Endothelial cell of umbilical vein (primary cell): ENCODE measurements at regions not wholly inside any gene's neighbourhood (a gene's known extent, or its start where the extent isn't known, plus 50 kb on each side); places are given as distances from the start of the nearest gene placed in this dataset.

Experiments used
- BruUV-seq: library from RNA; stranded (reverse); fragments of 400-500 nt; replicated peaks from 2 replicates; lab custom pipeline; 2021; lab: Mats Ljungman, UMichigan
- CTCF ChIA-PET: fragments of 300-600, 350-600 bp; sonication (Branson Sonifier 250); formaldehyde crosslinking; loops from one replicate; lab custom pipeline; 2021; ENCODE audit warnings: antibody characterized with exemption, inconsistent platforms; lab: Charles Lee
- POLR2A ChIA-PET: fragments of 300-600, 350-600 bp; sonication (Branson Sonifier 250); formaldehyde crosslinking; loops from one replicate; lab custom pipeline; 2021; ENCODE audit warnings: antibody characterized with exemption, inconsistent platforms; lab: Charles Lee
- DNase-seq: peaks from one replicate; pipeline ENCODE4 v3.0.0-alpha.2; 2011; ENCODE audit warnings: low read depth, low spot score
- FAIRE-seq: peaks from 2 replicates; lab custom pipeline; 2011; peaks lifted over from hg19 to GRCh38; lab: Jason Lieb, UNC
- H2AFZ ChIP-seq: 2 replicates; pipeline ENCODE4 v1.6.0; 2012; ENCODE audit warnings: low read depth, low read length, control low read depth, inconsistent platforms
- H3K27ac ChIP-seq: 2 replicates; pipeline ENCODE4 v1.5.1; 2011; ENCODE audit warnings: low read depth, mild to moderate bottlenecking, control low read depth, low read length, moderate library complexity; ENCODE audit not compliant: insufficient read depth
- H3K27me3 ChIP-seq, 2 experiments: 2 replicates each; pipeline versions ENCODE4 v1.6.0 to v1.6.1; 2011; ENCODE audit warnings: low read length in 2 of 2, mixed read lengths in 1 of 2; ENCODE audit not compliant: control insufficient read depth in 2 of 2, insufficient read depth in 2 of 2
- H3K36me3 ChIP-seq, 2 experiments: 2 replicates in 1 of 2; 3 replicates in 1 of 2; pipeline ENCODE4 v1.5.1; 2011; ENCODE audit warnings: low read length in 2 of 2, mild to moderate bottlenecking in 1 of 2, moderate library complexity in 1 of 2; ENCODE audit not compliant: control insufficient read depth in 2 of 2, insufficient read depth in 2 of 2; ENCODE audit errors: extremely low read depth in 1 of 2
- H3K4me1 ChIP-seq: 3 replicates; pipeline ENCODE4 v1.5.1; 2011; ENCODE audit warnings: mild to moderate bottlenecking, low read length; ENCODE audit not compliant: control insufficient read depth, insufficient read depth; ENCODE audit errors: extremely low read depth
- H3K4me2 ChIP-seq: 2 replicates; pipeline ENCODE4 v1.6.1; 2011; ENCODE audit warnings: low read length, control low read depth, mixed read lengths; ENCODE audit not compliant: insufficient read depth
- H3K4me3 ChIP-seq, 3 experiments: fragments of 200-600 bp in 1 of 3; sonication (generic), shearing (Covaris generic) in 1 of 3; replicated peaks in 1 of 3; 2 replicates each; pipeline ENCODE4 v1.5.1; 2011 to 2016; ENCODE audit warnings: control low read depth in 3 of 3, low read length in 3 of 3, mild to moderate bottlenecking in 2 of 3, inconsistent platforms in 1 of 3, low read depth in 1 of 3, moderate library complexity in 1 of 3; ENCODE audit not compliant: insufficient read depth in 1 of 3
- H3K79me2 ChIP-seq: 2 replicates; pipeline ENCODE4 v1.6.0; 2012; ENCODE audit warnings: low read length, inconsistent platforms; ENCODE audit not compliant: control insufficient read depth, insufficient read depth
- H3K9ac ChIP-seq: replicated peaks from 2 replicates; pipeline ENCODE3; 2011; ENCODE audit warnings: low read length, control low read depth; ENCODE audit not compliant: insufficient read depth; ENCODE audit errors: extremely low read depth
- H3K9me1 ChIP-seq: replicated peaks from 3 replicates; pipeline ENCODE4 v1.6.0; 2011; ENCODE audit warnings: mild to moderate bottlenecking, low read length; ENCODE audit not compliant: control insufficient read depth, insufficient read depth; ENCODE audit errors: extremely low read depth
- H3K9me3 ChIP-seq: replicated peaks from 2 replicates; pipeline ENCODE4 v1.5.1; 2012; ENCODE audit warnings: low read length, inconsistent platforms; ENCODE audit not compliant: control insufficient read depth, insufficient read depth
- H4K20me1 ChIP-seq: replicated peaks from 2 replicates; pipeline ENCODE3; 2011; ENCODE audit warnings: mild to moderate bottlenecking, low read length; ENCODE audit not compliant: control insufficient read depth, insufficient read depth; ENCODE audit errors: extremely low read depth
- EZH2 ChIP-seq: IDR thresholded peaks from 2 replicates; pipeline ENCODE4 v1.6.1; 2012; ENCODE audit warnings: borderline replicate concordance, low read depth, mild to moderate bottlenecking, moderate library complexity, low read length, inconsistent platforms; ENCODE audit not compliant: severe bottlenecking
- FOS ChIP-seq: IDR thresholded peaks from 2 replicates; pipeline ENCODE4 v1.6.1; 2011; ENCODE audit warnings: mild to moderate bottlenecking, low read length, moderate library complexity, borderline replicate concordance; ENCODE audit not compliant: insufficient read depth
- GATA2 ChIP-seq: IDR thresholded peaks from 2 replicates; pipeline ENCODE4 v1.7.0; 2011; ENCODE audit warnings: low read depth, mild to moderate bottlenecking, moderate library complexity, mixed read lengths, low read length; ENCODE audit not compliant: insufficient read length, insufficient read depth
- JUN ChIP-seq: IDR thresholded peaks from 2 replicates; pipeline ENCODE4 v1.6.1; 2011; ENCODE audit warnings: borderline replicate concordance, low read depth; ENCODE audit not compliant: insufficient read length, insufficient read depth
- MYC ChIP-seq: IDR thresholded peaks from one replicate; pipeline ENCODE4 v1.6.1; 2011; ENCODE audit warnings: mild to moderate bottlenecking, low read depth, low read length
- POLR2A ChIP-seq: IDR thresholded peaks from 2 replicates; pipeline ENCODE4 v1.6.1; 2012; ENCODE audit warnings: low read depth, mild to moderate bottlenecking, control low read depth, low read length
- POLR2AphosphoS5 ChIP-seq: IDR thresholded peaks from 2 replicates; pipeline ENCODE4 v1.6.1; 2012; ENCODE audit warnings: low read depth, mild to moderate bottlenecking, control low read depth, low read length, moderate library complexity; ENCODE audit not compliant: insufficient read depth
- dilution Hi-C: fragments of 300-500 bp; cut with MboI; formaldehyde crosslinking; loops from one replicate; pipeline ENCODE4 v1.15.0; 2019; ENCODE audit warnings: low sequenced_read_pairs; ENCODE audit not compliant: extremely low pct_ligation_motif_present
- intact Hi-C: fragments of 100-400 bp; cut with micrococcal nuclease; formaldehyde crosslinking; loops from one replicate; pipeline ENCODE4 v1.10.0; 2022
- TF ChIP-seq, protein P1 (sequence below), 2 donors: IDR thresholded peaks; 1 replicate in 1 of 2; 2 replicates in 1 of 2; pipeline ENCODE4 v1.5.1; 2011; ENCODE audit warnings: low read length in 2 of 2, mild to moderate bottlenecking in 2 of 2, moderate library complexity in 2 of 2, control low read depth in 1 of 2, inconsistent platforms in 1 of 2, low read depth in 1 of 2; ENCODE audit not compliant: insufficient read depth in 1 of 2; ENCODE audit errors: extremely low read depth in 1 of 2
- TF ChIP-seq, protein P2 (sequence below): IDR thresholded peaks from 2 replicates; pipeline ENCODE4 v1.6.1; 2011; ENCODE audit not compliant: insufficient read depth, insufficient read length

DNA sequence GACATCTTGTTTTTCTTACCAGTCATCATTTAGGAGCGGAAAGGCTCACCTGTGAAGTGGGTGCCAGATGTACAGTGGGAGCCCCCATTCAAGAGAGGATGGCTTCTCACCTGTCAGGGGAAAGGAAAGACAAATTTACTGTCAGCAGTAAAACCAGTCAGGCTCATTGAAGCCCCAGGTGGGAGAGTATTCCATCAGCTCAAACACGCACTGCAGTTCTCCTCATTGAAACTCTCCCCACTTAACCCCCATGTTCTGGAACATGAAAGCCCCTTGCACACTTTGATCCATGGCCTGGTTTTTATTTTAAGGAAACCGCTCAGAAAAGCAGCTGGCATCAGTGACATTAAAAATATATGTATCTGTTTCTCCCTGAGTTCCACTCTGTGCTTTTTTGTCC, 401.1 kb upstream of the ZNF507 start:
- no peak overlapping the region for H3K9ac ChIP-seq
- no peaks in the 10 kb centered on the region for H3K9me1 ChIP-seq
- DNase-seq (no peak), FAIRE-seq (no peak)
- CTCF ChIA-PET: no interaction called here
- H3K36me3 ChIP-seq: no peaks in the 10 kb centered on the region
- H3K4me3 ChIP-seq: no peak overlapping the region
- POLR2A ChIA-PET: no interaction called here
- H3K27me3 ChIP-seq: no peaks in the 10 kb centered on the region
- dilution Hi-C loops (no loop called here), intact Hi-C loops (no loop called here)
- no peaks in the 10 kb centered on the region for H3K79me2 ChIP-seq
- TF ChIP-seq POLR2AphosphoS5: no peak
- TF ChIP-seq MYC: no peak
- TF ChIP-seq, protein P1, sequence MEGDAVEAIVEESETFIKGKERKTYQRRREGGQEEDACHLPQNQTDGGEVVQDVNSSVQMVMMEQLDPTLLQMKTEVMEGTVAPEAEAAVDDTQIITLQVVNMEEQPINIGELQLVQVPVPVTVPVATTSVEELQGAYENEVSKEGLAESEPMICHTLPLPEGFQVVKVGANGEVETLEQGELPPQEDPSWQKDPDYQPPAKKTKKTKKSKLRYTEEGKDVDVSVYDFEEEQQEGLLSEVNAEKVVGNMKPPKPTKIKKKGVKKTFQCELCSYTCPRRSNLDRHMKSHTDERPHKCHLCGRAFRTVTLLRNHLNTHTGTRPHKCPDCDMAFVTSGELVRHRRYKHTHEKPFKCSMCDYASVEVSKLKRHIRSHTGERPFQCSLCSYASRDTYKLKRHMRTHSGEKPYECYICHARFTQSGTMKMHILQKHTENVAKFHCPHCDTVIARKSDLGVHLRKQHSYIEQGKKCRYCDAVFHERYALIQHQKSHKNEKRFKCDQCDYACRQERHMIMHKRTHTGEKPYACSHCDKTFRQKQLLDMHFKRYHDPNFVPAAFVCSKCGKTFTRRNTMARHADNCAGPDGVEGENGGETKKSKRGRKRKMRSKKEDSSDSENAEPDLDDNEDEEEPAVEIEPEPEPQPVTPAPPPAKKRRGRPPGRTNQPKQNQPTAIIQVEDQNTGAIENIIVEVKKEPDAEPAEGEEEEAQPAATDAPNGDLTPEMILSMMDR (IDR thresholded peaks at IDR 0.05; ENCODE audit: extremely low read depth in 1 of 2, insufficient read depth in 1 of 2, low read depth in 1 of 2, low read length in 2 of 2): no peak
- H3K9me3 ChIP-seq: peaks cover 4% of the 10 kb centered on the region
- H3K4me2 ChIP-seq: no peak overlapping the region
- no peaks in the 10 kb centered on the region for H3K4me1 ChIP-seq
- no TSS peak for BruUV-seq
- no peak overlapping the region for H3K27ac ChIP-seq
- H2AFZ ChIP-seq: no peak overlapping the region
- H4K20me1 ChIP-seq: no peaks in the 10 kb centered on the region

DNA sequence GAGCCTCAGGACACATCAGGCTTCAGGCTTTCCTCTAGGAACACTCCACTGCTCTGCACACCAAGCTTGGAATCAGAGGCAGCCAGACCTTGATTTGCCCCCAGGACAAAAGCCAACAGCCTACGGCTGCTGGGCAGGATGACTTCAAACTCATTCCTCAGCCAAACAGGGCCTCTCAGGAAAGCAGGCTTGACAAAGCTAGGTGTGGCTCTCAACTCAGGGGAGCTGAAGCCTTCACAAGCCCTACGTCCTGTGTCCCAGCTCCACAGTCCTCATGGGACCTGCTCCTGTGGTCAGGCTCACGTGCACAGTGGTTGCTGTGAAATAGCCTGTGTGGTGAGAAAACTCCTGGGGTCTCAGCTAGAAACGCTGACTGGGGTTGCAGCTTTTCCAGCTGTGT, 398.9 kb upstream of the ZNF507 start:
- Histone ChIP-seq H4K20me1 (no peaks in the 10 kb centered on the region), H3K36me3 (no peaks in the 10 kb centered on the region), H3K27ac (no peak overlapping the region), H3K9me1 (no peaks in the 10 kb centered on the region), H3K9ac (no peak overlapping the region), H3K4me3 (no peak overlapping the region), H2AFZ (no peak overlapping the region), H3K27me3 (no peaks in the 10 kb centered on the region), H3K4me2 (no peak overlapping the region), H3K79me2 (no peaks in the 10 kb centered on the region), H3K4me1 (no peaks in the 10 kb centered on the region), H3K9me3 (peaks cover 4% of the 10 kb centered on the region)
- intact Hi-C loops: no loop called here
- ChIA-PET CTCF (no interaction called here), POLR2A (no interaction called here)
- dilution Hi-C loops: no loop called here
- BruUV-seq: no TSS peak
- TF ChIP-seq MYC: no peak
- TF ChIP-seq, protein P1 (IDR thresholded peaks at IDR 0.05; ENCODE audit: extremely low read depth in 1 of 2, insufficient read depth in 1 of 2, low read depth in 1 of 2, low read length in 2 of 2): no peak
- TF ChIP-seq POLR2AphosphoS5: no peak
- TF ChIP-seq JUN: no peak
- TF ChIP-seq EZH2: no peak
- no peak for TF ChIP-seq GATA2
- TF ChIP-seq FOS: no peak
- no peak for TF ChIP-seq POLR2A
- TF ChIP-seq, protein P2, sequence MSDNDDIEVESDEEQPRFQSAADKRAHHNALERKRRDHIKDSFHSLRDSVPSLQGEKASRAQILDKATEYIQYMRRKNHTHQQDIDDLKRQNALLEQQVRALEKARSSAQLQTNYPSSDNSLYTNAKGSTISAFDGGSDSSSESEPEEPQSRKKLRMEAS: no peak
- FAIRE-seq: no peak
- no peak for DNase-seq
